Suprapubic skin (tissue), 3 donors: ENCODE measurements at regions not wholly inside any gene's neighbourhood (a gene's known extent, or its start where the extent isn't known, plus 50 kb on each side); places are given as distances from the start of the nearest gene placed in this dataset.

Experiments
- EP300 ChIP-seq: sonication (generic); formaldehyde crosslinking; IDR thresholded peaks from one replicate; pipeline ENCODE4 v1.6.1; 2017; ENCODE audit warnings: antibody characterized with exemption
- TF ChIP-seq, protein P1 (sequence below), 2 donors: fragments of 200-600 bp in 1 of 2; fragments of 450-650 bp in 1 of 2; sonication (generic) in 1 of 2; IDR thresholded peaks; one replicate each; pipeline ENCODE4 v1.5.1; 2016 to 2019; ENCODE audit warnings: antibody characterized with exemption in 2 of 2, mild to moderate bottlenecking in 1 of 2, moderate library complexity in 1 of 2

DNA sequence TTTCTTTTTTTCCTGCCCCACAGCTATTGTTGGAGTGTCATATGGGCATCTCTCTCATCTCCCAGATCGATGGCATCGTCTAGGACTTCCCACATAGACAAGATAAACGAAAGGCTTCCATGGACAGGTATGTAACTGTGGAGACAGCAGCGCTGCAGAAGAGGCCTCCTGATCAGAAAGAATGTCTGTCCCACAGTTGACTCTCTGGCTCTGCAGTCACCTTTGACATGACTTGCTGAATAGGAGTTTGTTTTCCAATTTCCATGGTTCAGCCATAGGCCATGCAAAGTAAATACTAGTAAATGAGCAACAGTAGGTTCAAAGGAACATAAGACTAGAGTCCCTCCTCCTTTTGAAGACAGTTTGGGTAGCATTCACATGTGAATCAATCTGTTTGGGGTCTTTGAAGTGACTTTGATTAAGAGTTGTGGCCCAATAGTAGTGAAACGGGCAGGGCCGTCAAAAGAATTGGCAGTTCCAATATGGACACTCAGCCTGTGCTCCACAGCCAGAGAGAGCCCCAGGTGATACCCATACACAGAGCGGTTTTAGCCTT lies 134.7 kb upstream of the IFNGR1 start:
- TF ChIP-seq, protein P1, sequence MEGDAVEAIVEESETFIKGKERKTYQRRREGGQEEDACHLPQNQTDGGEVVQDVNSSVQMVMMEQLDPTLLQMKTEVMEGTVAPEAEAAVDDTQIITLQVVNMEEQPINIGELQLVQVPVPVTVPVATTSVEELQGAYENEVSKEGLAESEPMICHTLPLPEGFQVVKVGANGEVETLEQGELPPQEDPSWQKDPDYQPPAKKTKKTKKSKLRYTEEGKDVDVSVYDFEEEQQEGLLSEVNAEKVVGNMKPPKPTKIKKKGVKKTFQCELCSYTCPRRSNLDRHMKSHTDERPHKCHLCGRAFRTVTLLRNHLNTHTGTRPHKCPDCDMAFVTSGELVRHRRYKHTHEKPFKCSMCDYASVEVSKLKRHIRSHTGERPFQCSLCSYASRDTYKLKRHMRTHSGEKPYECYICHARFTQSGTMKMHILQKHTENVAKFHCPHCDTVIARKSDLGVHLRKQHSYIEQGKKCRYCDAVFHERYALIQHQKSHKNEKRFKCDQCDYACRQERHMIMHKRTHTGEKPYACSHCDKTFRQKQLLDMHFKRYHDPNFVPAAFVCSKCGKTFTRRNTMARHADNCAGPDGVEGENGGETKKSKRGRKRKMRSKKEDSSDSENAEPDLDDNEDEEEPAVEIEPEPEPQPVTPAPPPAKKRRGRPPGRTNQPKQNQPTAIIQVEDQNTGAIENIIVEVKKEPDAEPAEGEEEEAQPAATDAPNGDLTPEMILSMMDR (IDR thresholded peaks at IDR 0.05), result no peak
- TF ChIP-seq EP300, result no peak
